K562 (cell line): ENCODE measurements at regions not wholly inside any gene's neighbourhood (a gene's known extent, or its start where the extent isn't known, plus 50 kb on each side); places are given as distances from the start of the nearest gene placed in this dataset.

Source experiments
- ATAC-seq: fragments of 200-7000 bp; cut with Tn5 transposase; 3 replicates; pipeline ENCODE4 v1.9.1; 2020; ENCODE audit warnings: moderate library complexity
- BruUV-seq: library from RNA; stranded (reverse); fragments of 400-500 nt; replicated peaks from 2 replicates; lab custom pipeline; 2021; lab: Mats Ljungman, UMichigan
- CTCF ChIA-PET: fragments of 300-600 bp; formaldehyde crosslinking; extraction: SDS; loops from one replicate; lab custom pipeline; 2021; ENCODE audit warnings: low intra/inter-chr PET ratio; lab: Yijun Ruan, JAX
- POLR2A ChIA-PET: fragments of 300-600, 350-650 bp; sonication (Branson Sonifier 250); formaldehyde crosslinking; extraction: SDS; loops from one replicate; lab custom pipeline; 2021; ENCODE audit warnings: antibody characterized with exemption, inconsistent platforms; lab: Yijun Ruan, JAX
- DNase-seq, 4 experiments: peaks; one replicate each; pipeline versions ENCODE4 v3.0.0 to v3.0.0-alpha.2; 2011 to 2018; ENCODE audit warnings: low spot score in 3 of 4, mixed read lengths in 3 of 4; ENCODE audit errors: extremely low read depth in 1 of 4
- FAIRE-seq: peaks from 2 replicates; lab custom pipeline; 2011; peaks lifted over from hg19 to GRCh38; lab: Jason Lieb, UNC
- H2AFZ ChIP-seq: 2 replicates; pipeline ENCODE4 v1.6.0; 2011; ENCODE audit warnings: low read depth, low read length, control low read depth, inconsistent platforms
- H3K27ac ChIP-seq: fragments of 200-600 bp; 3 replicates; pipeline ENCODE4 v1.8.0; 2011; ENCODE audit warnings: low read depth, mild to moderate bottlenecking, control low read depth, inconsistent platforms, low read length, moderate library complexity, mixed read lengths; ENCODE audit errors: extremely low read depth
- H3K27me3 ChIP-seq, 2 experiments: fragments of 300-600 bp in 1 of 2; 2 replicates in 1 of 2; 3 replicates in 1 of 2; pipeline versions ENCODE4 v1.6.0 to v1.8.0; 2011; ENCODE audit warnings: inconsistent platforms in 2 of 2, low read length in 2 of 2, mild to moderate bottlenecking in 1 of 2, mixed read lengths in 1 of 2, moderate library complexity in 1 of 2; ENCODE audit not compliant: control insufficient read depth in 2 of 2, insufficient read depth in 2 of 2
- H3K36me3 ChIP-seq: fragments of 300-600 bp; 3 replicates; pipeline ENCODE4 v1.8.0; 2011; ENCODE audit warnings: mild to moderate bottlenecking, low read length, inconsistent platforms; ENCODE audit not compliant: control insufficient read depth, insufficient read depth
- H3K4me1 ChIP-seq, 2 experiments: fragments of 200-600 bp in 1 of 2; replicated peaks in 1 of 2; 2 replicates in 1 of 2; 3 replicates in 1 of 2; pipeline versions ENCODE4 v1.5.1 to v1.8.0; 2011; ENCODE audit warnings: inconsistent platforms in 2 of 2, low read length in 2 of 2, mild to moderate bottlenecking in 1 of 2, mixed read lengths in 1 of 2, moderate library complexity in 1 of 2; ENCODE audit not compliant: control insufficient read depth in 2 of 2, insufficient read depth in 2 of 2
- H3K4me2 ChIP-seq: 2 replicates; pipeline ENCODE4 v1.6.1; 2011; ENCODE audit warnings: low read length, control low read depth, inconsistent platforms, mixed read lengths; ENCODE audit not compliant: insufficient read depth
- H3K4me3 ChIP-seq: fragments of 200-600 bp; sonication (generic), shearing (Covaris generic); 2 replicates; pipeline ENCODE4 v1.5.1; 2016; ENCODE audit warnings: control low read depth, inconsistent platforms
- H3K79me2 ChIP-seq: fragments of 200-600 bp; 3 replicates; pipeline ENCODE4 v1.8.0; 2011; ENCODE audit warnings: low read length, inconsistent platforms; ENCODE audit not compliant: control insufficient read depth, insufficient read depth
- H3K9ac ChIP-seq, 2 experiments: 2 replicates each; pipeline versions ENCODE4 v1.6.0 to v1.6.1; 2011; ENCODE audit warnings: low read depth in 2 of 2, low read length in 2 of 2, control low read depth in 1 of 2, inconsistent platforms in 1 of 2, mild to moderate bottlenecking in 1 of 2, mixed read lengths in 1 of 2; ENCODE audit not compliant: insufficient read depth in 1 of 2
- H3K9me1 ChIP-seq: one replicate; pipeline ENCODE4 v1.6.0; 2011; ENCODE audit warnings: inconsistent platforms, mild to moderate bottlenecking, low read length, moderate library complexity; ENCODE audit not compliant: control insufficient read depth, insufficient read depth
- H3K9me3 ChIP-seq: replicated peaks from 2 replicates; pipeline ENCODE4 v1.5.1; 2011; ENCODE audit warnings: low read depth, low read length, inconsistent platforms; ENCODE audit not compliant: control insufficient read depth, insufficient read depth
- H4K20me1 ChIP-seq: replicated peaks from 2 replicates; pipeline ENCODE4 v1.6.1; 2011; ENCODE audit warnings: low read length, inconsistent platforms, mixed read lengths; ENCODE audit not compliant: control insufficient read depth, insufficient read depth
- BDP1 ChIP-seq: IDR thresholded peaks from 3 replicates; pipeline ENCODE4 v1.6.1; 2011; ENCODE audit not compliant: insufficient read length, insufficient read depth
- CBFA2T2 ChIP-seq: fragments of 450-650 bp; conservative IDR thresholded peaks from 2 replicates; pipeline ENCODE4 v1.6.1; 2017; ENCODE audit warnings: mild to moderate bottlenecking
- FOXJ2 ChIP-seq: fragments of 200-800 bp; sonication (Bioruptor generic); IDR thresholded peaks from 2 replicates; pipeline ENCODE4 v1.6.1; 2016; ENCODE audit warnings: missing genetic modification characterization, missing compliant biosample characterization
- FOXM1 ChIP-seq, 2 experiments: fragments of 450-650 bp in 1 of 2; sonication (generic) in 1 of 2; formaldehyde crosslinking in 1 of 2; IDR thresholded peaks; 2 replicates each; pipeline versions ENCODE4 v1.6.1 to v1.9.0; 2017 to 2022; ENCODE audit warnings: low read depth in 2 of 2, mild to moderate bottlenecking in 2 of 2, missing genetic modification reagents in 1 of 2, moderate library complexity in 1 of 2
- HLTF ChIP-seq: fragments of 450-650 bp; IDR thresholded peaks from 2 replicates; pipeline ENCODE4 v1.6.1; 2016
- KAT8 ChIP-seq: fragments of 450-650 bp; IDR thresholded peaks from 2 replicates; pipeline ENCODE4 v1.6.1; 2016; ENCODE audit warnings: low read depth, mild to moderate bottlenecking
- SUPT5H ChIP-seq: fragments of 450-650 bp; IDR thresholded peaks from 2 replicates; pipeline ENCODE4 v1.6.1; 2016
- ZNF280A ChIP-seq: fragments of 450-650 bp; IDR thresholded peaks from 2 replicates; pipeline ENCODE4 v1.6.1; 2018; ENCODE audit warnings: mild to moderate bottlenecking, low read depth; ENCODE audit not compliant: partially characterized antibody
- WGBS: fragments of 100-300 bp; shearing (Covaris generic); methylation state at CpG from one replicate; pipeline ENCODE4 v1.1.6; 2016; ENCODE audit warnings: low coverage, mixed read lengths; ENCODE audit not compliant: insufficient coverage; ENCODE audit errors: missing lambda C conversion rate; 5-methylcytosine and 5-hydroxymethylcytosine counted together
- in situ Hi-C: fragments of 300-500 bp; cut with MboI; formaldehyde crosslinking; loops from 4 replicates; pipeline ENCODE4 v1.15.0; 2018; ENCODE audit warnings: inconsistent platforms, mixed read lengths
- intact Hi-C: fragments of 100-400 bp; cut with micrococcal nuclease; formaldehyde crosslinking; loops from 2 replicates; pipeline ENCODE4 v1.14.2; 2022

- no peak overlapping the region for H3K4me2 ChIP-seq
- TF ChIP-seq FOXM1 (IDR thresholded peaks at IDR 0.05; ENCODE audit: low read depth) (no peak), FOXM1 (CRISPR knock-in tag; IDR thresholded peaks at IDR 0.05; ENCODE audit: low read depth) (no peak), FOXJ2 (no peak), SUPT5H (no peak), ZNF280A (no peak), HLTF (no peak), BDP1 (no peak), CBFA2T2 (no peak), KAT8 (no peak)
- no peaks in the 10 kb centered on the region for H3K9me1 ChIP-seq
- CTCF ChIA-PET, result no interaction called here
- intact Hi-C loops, result no loop called here
- DNase-seq (no peak), FAIRE-seq (no peak), ATAC-seq (no peak)
- no peak overlapping the region for H3K9ac ChIP-seq
- H3K9me3 ChIP-seq, result no peaks in the 10 kb centered on the region
- no TSS peak for BruUV-seq
- H3K4me1 ChIP-seq, result no peaks in the 10 kb centered on the region
- no peaks in the 10 kb centered on the region for H3K79me2 ChIP-seq
- no peak overlapping the region for H3K4me3 ChIP-seq
- POLR2A ChIA-PET, result no interaction called here
- H4K20me1 ChIP-seq, result no peaks in the 10 kb centered on the region
- no peaks in the 10 kb centered on the region for H3K27me3 ChIP-seq
- no peaks in the 10 kb centered on the region for H3K36me3 ChIP-seq
- in situ Hi-C loops, result no loop called here
- 25% methylated on average over 3 of the region's 3 CpGs for WGBS
- no peak overlapping the region for H3K27ac ChIP-seq
- no peak overlapping the region for H2AFZ ChIP-seq
Observed at GRCh38 chr22:47898946-47899345, 1136.5 kb downstream of the TBC1D22A start.
